Fibroblast of lung (primary cell): ENCODE measurements at regions not wholly inside any gene's neighbourhood (a gene's known extent, or its start where the extent isn't known, plus 50 kb on each side); places are given as distances from the start of the nearest gene placed in this dataset.

Experiments used
- EZH2 ChIP-seq: IDR thresholded peaks from 2 replicates; pipeline ENCODE4 v1.5.1; 2012; ENCODE audit warnings: low read length, control low read depth, mild to moderate bottlenecking; ENCODE audit errors: missing control alignments
- TF ChIP-seq, protein P1 (sequence below), 2 donors: IDR thresholded peaks in 1 of 2; conservative IDR thresholded peaks in 1 of 2; 1 replicate in 1 of 2; 2 replicates in 1 of 2; pipeline ENCODE4 v1.5.1; 2011 to 2012; ENCODE audit warnings: low read length in 2 of 2, control low read depth in 1 of 2, inconsistent platforms in 1 of 2, low read depth in 1 of 2, mild to moderate bottlenecking in 1 of 2

DNA sequence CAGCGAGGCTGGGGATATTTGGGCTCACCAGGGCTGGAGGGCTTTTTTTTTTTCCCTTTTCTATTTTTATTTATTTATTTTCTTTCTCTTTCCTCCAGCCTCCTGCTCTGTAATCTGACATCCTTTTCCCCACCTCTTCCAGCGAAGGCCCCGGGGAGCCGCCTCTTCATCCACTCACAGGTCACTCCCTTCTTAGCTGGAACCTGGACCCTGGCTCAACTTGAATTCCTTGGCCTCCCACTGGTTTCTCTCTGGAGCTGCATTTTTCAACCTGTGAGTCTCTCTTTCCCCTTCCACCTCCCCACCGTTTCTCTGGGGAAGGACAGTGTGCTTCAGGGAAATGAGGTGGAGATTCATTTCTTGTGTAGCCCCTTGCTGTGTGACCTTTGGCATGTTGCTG, 82.0 kb downstream of the MRM1 start:
- TF ChIP-seq, protein P1, sequence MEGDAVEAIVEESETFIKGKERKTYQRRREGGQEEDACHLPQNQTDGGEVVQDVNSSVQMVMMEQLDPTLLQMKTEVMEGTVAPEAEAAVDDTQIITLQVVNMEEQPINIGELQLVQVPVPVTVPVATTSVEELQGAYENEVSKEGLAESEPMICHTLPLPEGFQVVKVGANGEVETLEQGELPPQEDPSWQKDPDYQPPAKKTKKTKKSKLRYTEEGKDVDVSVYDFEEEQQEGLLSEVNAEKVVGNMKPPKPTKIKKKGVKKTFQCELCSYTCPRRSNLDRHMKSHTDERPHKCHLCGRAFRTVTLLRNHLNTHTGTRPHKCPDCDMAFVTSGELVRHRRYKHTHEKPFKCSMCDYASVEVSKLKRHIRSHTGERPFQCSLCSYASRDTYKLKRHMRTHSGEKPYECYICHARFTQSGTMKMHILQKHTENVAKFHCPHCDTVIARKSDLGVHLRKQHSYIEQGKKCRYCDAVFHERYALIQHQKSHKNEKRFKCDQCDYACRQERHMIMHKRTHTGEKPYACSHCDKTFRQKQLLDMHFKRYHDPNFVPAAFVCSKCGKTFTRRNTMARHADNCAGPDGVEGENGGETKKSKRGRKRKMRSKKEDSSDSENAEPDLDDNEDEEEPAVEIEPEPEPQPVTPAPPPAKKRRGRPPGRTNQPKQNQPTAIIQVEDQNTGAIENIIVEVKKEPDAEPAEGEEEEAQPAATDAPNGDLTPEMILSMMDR (conservative IDR thresholded peaks at IDR 0.05 in 1 of 2, IDR thresholded peaks at IDR 0.05 in 1 of 2; ENCODE audit: low read depth in 1 of 2, low read length in 2 of 2): no peak
- TF ChIP-seq EZH2: no peak
